ENCODE measurements at regions not wholly inside any gene's neighbourhood (a gene's known extent, or its start where the extent isn't known, plus 50 kb on each side); places are given as distances from the start of the nearest gene placed in this dataset.

GRCh38 chr19:29085630-29086029, 127.3 kb downstream of the UQCRFS1 start:
- TF ChIP-seq CDX4 (CRISPR knock-in tag; IDR thresholded peaks at IDR 0.05; ENCODE audit: borderline replicate concordance), result no peak
- no peak for TF ChIP-seq ATF2 (CRISPR knock-in tag; IDR thresholded peaks at IDR 0.05; ENCODE audit: borderline replicate concordance, low read depth)
- TF ChIP-seq HMGA2 (CRISPR knock-in tag; IDR thresholded peaks at IDR 0.05), result no peak
- no peak for TF ChIP-seq ZNF425 (CRISPR knock-in tag; conservative IDR thresholded peaks at IDR 0.05)
- no peak for TF ChIP-seq ELF4 (CRISPR knock-in tag; IDR thresholded peaks at IDR 0.05; ENCODE audit: low read depth)
- TF ChIP-seq CTCF (IDR thresholded peaks at IDR 0.05), result no peak
- no peak for TF ChIP-seq ZBTB21 (CRISPR knock-in tag; IDR thresholded peaks at IDR 0.05; ENCODE audit: borderline replicate concordance)
- no peak for TF ChIP-seq USF2 (CRISPR knock-in tag; IDR thresholded peaks at IDR 0.05)
- no peak for TF ChIP-seq ZNF317 (CRISPR knock-in tag; IDR thresholded peaks at IDR 0.05; ENCODE audit: borderline replicate concordance, low read depth)
- TF ChIP-seq E2F4 (CRISPR knock-in tag; IDR thresholded peaks at IDR 0.05; ENCODE audit: borderline replicate concordance, low read depth), result no peak
- no peak for TF ChIP-seq ETV6 (CRISPR knock-in tag; IDR thresholded peaks at IDR 0.05)
- no peak for TF ChIP-seq NFYB (CRISPR knock-in tag; conservative IDR thresholded peaks at IDR 0.05; ENCODE audit: low read depth)
- no peak for TF ChIP-seq RELA (CRISPR knock-in tag; IDR thresholded peaks at IDR 0.05; ENCODE audit: borderline replicate concordance)
- no peak for TF ChIP-seq MAX (CRISPR knock-in tag; IDR thresholded peaks at IDR 0.05)

Data from WTC11 (cell line).